GM20431 (cell line): ENCODE measurements at regions not wholly inside any gene's neighbourhood (a gene's known extent, or its start where the extent isn't known, plus 50 kb on each side); places are given as distances from the start of the nearest gene placed in this dataset.

Experiments used
- in situ Hi-C: fragments of 300-500 bp; cut with MseI, MboI; formaldehyde crosslinking; loops from one replicate; pipeline ENCODE4 v1.15.0; 2020; ENCODE audit warnings: low sequenced_read_pairs; ENCODE audit not compliant: unreplicated experiment

DNA sequence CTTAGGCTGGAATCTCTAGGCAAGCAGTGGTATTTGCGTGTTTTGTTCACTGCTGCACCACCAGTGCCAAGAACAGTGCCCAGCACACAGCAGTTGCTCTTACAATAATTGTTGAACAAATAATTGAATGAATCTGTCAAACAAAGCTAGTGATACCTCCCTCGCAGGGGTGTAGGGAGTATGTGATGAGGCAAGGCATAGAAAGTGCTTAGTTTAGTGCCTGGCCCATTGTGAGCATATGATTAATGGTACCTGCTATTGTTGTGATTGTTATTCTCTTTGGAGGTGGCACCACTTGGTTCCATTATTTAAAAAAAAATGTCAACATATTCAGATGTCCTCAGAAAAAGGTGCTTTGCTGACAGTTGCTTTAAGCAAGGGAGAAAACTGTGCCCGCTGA is 210.1 kb upstream of the TBX3 start:
- in situ Hi-C loops: no loop called here

DNA sequence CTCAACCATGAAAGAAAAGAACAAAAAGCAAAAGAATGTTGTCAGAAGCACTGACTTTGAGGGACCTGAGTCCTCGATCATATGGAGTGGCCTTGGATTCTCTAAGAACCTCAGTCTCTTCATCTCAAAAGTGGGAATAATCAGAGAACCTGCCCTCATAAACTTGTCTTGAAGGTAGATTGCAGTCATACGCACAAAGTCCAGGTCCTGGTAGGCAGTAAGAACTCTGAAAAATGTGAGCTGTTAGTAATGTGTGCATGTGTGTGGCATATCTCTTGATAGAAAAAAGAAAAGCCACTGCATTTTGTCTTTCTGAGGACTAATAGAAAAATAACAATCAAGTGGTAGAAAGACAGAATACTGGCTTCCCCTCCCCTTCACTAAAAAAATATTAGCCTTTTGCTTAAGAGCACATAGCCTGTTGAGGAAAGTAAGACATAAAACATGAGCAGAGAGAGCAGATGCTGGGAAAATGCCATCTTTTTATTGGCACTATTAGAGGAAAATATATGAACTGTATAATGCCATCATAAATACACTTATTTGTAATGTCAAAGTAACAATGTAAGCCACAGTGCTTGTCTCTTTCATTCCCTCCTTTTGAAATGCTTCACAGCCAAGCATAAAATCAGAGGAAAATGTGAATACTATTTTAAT is 205.1 kb upstream of the TBX3 start:
- in situ Hi-C loops: no loop called here

DNA sequence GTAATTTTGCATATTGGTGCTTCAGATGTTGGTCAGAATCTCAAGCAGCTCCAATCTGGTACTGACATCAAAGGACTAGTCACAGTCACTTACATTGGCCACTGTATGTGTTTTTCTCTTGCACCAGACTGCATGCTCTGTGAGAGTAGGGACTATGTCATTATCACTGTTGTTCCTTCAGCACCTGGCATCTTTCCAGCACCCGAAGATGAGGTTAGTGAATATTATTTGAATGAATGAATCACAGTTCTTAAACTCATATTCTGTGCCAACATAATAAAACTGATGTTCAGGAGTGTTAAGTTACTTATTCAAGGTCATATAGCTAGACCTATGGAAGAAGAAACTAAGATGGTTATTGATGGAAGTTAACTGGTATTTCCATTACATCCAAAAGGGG is 204.5 kb upstream of the TBX3 start:
- in situ Hi-C loops: no loop called here

DNA sequence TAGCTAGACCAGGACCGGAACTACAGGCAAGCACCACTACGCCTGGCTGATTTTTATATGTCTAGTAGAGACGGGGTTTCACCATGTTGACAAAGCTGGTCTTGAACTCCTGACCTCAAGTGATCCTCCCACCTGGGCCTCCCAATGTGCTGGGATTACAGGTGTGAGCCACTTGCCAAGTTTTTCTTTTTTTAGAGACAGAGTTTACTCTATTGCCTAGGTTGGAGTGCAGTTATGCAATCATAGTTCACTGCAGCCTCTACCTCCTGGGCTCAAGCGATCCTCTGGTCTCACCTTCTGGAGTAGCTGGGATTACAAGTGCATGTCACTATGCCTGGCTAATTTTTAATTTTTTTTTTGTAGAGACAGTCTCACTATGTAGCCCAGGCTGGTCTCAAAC is 201.5 kb upstream of the TBX3 start:
- in situ Hi-C loops: no loop called here

DNA sequence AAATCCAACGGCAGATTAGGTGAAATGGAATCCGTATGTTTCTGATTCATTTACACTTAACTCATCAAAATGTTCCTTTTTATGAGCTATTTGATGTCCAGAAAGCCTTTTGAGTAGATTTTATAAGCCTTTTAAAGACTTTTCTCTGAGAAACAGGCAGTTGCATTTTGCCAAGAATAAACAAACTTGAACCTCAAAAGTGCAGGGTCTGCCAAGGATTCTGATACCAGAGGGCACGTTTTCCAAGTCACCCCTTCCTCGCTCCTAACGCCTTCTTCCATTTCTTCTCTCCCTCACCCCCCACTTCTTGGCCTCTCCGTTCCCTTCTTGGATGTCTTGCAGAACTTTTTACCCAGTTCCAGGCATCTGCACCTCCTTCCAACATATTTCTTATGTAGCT is 200.6 kb upstream of the TBX3 start:
- in situ Hi-C loops: no loop called here

DNA sequence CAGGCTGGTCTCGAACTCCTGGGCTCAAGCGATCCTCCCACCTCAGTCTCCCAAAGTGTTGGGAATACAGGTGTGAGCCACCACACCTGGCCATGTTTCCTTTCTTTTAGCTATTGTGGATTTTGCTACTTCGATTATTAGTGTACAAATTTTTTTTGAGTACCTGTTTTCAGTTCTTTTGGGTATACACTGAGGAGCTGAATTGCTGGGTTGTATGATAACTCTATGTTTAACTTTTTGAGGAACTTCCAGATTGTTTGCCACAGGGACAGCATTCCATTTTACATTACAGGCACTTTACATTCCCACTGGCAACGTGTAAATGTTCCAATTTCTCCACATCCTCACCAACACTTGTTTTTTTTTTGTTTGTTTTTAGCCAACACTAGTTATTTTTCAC is 198.1 kb upstream of the TBX3 start:
- in situ Hi-C loops: no loop called here

DNA sequence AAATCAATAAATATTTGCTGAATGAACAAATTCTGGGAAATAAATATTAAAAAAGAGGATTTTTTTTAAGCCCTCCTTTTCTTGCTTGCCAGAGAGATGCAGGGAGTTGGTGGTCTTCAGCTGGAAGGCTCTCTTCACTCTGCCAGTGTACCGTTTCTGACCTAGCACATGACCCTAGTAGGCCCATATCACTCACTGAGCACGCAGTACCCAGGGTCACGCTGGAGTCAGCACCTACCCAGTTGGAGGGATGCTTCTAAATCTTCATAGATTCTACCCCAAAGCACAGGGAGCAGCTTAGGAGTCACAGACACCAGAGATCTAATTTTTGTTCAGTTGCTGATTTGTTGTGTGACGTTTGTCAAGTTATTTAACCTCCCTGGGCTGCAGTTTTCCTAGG is 195.4 kb upstream of the TBX3 start:
- in situ Hi-C loops: no loop called here

DNA sequence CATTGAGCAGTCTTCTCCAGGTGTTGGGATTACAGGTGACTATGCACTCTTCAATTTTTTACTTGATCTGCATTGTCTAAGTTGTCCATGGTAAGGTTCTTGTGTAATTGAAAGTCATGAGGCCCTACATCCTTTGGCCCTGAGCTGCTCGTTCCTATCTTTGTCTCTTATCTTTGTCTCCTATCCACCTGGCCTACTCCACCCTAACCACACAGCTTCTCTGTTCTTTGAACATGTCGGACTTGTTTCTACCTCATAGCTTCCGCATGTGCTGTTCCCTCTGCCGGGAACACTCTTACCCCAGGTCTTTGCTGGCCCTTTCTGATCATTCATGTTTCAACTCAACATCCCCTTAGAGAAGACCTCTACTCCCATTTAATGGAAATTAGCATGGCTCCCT is 194.8 kb upstream of the TBX3 start:
- in situ Hi-C loops: no loop called here

DNA sequence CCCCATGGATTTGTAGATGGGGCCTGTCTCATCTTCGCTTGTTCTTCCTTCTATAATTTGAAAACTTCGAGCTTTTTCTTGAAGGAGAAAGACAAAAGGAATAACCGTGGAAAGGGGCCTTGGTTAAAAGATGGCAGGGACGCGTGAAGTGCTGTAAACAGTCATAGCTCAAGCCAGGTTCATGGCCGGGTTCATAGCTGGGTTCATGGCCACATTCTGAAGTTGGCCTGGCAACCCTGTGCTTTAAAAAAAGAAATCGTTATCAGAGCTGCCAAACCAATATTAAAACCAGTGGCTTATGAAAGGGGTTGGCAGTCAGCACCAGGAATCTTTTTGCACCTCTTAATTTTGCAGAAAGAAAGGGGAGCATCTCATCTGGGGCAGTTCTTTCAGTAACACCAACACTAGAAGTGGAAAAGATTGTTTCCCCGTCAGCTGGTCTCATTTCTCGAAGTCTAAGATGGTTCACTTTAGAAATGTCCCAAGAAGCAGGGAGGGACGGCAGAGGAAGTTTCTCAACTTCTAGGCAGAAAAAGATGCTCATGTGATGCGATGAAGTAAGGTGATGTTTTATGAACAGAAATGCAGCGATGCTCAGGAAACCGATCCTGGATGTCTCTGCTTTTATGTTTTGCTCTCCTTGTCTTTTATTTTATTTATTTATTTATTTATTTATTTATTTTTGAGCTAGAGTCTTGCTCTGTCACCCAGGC is 193.1 kb upstream of the TBX3 start:
- in situ Hi-C loops: no loop called here

DNA sequence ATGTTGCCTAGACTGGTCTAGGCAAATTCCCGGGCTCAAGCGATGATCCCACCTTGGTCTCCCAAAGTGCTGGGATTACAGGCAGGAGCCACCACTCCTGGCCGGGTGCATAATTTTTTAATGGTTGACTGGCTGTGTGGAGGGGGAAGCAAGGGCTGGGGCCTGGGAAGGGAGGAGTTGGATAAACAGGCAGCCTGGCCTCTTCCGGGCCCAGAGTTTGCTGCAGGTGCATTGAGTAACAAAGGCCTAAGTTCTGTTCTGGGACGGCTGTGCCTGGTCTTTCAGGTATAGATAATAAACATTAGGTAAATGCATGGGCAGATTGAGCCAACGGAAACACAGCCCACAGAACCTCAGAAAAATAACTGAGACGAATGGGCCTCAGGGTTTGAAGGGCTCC is 191.3 kb upstream of the TBX3 start:
- in situ Hi-C loops: no loop called here

DNA sequence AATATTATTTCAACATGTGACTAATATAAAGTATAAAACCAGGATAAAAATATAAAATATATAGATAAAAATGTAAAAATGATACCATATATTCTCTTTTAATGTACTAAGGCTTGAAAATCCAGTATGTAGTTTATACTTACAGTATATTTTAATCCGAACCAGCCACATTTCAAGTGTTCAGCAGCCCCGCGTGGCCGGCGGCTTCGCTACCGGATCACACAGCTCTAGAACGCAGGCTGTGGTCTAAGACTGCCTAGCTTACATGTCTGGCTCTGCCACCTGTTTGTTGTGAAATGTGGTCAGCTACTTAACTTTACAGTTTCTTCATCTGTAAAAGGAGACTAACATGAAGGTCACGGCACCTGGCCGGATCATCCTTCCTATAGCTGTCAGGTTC is 189.7 kb upstream of the TBX3 start:
- in situ Hi-C loops: no loop called here

DNA sequence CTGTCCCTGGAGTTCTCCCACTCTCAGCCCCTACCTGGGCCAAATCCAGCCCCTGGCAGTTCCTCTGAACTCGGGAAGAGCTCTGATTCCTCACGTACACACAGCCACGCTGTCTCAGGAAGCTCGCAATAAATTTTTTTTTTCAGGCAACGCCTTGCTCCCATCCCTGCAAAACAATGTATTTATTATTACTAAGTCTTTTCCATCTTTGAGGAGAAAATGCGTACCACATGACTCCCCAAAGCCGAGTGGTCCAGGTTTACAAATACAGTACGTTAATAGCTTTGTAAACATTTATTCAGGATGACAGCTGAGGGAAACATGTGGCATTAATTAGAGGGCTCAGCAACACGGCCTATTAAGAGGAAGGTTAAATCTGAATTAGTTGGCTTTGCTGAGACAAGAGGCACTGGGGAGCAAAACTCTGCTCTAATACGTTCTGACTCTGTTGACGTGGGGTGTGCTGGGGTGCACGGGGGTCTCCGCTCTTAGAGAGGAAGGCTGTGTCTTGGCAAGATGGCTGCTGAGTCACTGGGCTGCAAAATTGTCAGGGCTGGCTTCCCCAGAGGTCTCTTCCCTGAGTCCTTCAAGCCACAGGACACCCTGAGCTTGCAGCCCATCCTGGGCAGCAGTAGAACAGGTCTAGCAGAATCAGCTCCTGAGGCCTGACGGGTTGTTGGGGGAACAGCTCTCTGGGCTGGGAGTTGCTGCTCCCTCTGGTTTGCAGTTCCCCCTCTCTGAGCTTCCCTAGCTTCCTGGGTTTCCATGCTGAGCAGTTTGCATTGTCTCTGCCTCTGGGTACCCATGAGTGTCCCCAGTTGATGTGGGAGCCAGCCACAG is 185.2 kb upstream of the TBX3 start:
- in situ Hi-C loops: no loop called here

DNA sequence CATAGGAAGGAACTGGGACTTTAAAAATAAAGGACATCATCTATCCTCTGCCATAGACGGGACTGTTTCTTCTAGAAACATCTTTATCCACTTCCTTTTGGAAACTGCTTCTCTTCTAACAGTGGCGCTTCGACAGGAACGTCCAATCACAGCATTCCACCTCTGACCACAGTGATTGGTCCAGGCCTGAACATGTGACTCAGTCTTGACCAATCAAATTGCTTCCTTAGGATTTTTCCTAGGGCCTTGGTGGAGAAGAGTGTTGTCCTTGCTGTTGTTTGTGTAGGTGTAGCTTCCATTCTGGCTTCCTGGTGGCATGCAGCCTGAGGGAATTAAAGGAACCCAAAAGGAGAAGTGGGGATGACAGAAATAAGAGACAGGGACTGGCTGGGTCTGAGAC is 182.4 kb upstream of the TBX3 start:
- in situ Hi-C loops: no loop called here

DNA sequence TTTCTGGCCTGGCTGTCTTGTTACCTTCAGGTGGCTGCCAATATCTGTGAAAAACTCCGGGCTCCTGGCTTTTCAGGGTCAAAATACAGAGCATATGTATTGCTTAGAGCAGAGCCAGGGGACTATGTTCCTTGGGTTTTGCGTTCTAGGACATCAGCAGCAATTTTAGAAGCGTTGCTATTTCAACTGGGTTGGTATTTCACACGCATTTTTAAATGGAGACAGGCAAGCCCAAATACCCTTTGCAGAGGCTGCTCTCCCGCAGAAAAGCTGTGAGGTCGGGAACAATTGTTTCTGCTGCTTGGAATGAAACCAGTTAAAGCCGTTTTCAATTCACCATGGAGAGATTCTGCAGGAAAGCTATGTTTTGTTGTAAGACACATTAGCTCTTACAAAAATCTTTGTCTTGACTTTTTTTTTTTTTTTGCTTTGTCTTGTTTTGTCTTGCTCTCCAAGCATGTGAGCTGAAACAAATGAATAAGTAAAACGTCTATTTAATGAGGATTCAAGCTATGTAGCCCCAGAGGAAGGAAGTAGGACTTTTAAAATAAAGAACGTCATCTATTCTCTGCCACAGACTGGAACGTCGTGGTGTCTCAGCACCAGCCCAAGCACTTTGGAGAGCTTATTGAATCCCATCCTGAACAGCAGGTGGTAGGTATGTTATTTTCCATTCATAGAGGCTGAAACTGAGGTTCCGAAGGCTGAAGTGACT is 181.0 kb upstream of the TBX3 start:
- in situ Hi-C loops: no loop called here

DNA sequence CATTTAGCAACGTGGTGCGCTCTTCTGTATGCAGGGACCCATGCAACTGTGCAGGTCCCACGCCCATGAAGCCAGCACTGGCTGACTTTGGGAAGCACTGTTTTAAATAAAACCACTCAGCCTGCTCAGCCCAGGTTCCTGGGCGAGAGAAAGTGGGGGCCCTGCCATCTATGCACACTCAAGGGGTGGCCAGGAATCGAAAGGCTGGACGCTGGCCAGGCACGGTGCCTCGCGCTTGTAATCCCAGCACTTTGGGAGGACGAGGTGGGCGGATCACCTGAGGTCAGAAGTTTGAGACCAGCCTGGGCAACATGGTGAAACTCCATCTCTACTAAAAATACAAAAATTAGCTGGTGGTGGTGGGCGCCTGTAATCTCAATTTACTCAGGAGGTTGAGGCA is 179.9 kb upstream of the TBX3 start:
- in situ Hi-C loops: no loop called here

DNA sequence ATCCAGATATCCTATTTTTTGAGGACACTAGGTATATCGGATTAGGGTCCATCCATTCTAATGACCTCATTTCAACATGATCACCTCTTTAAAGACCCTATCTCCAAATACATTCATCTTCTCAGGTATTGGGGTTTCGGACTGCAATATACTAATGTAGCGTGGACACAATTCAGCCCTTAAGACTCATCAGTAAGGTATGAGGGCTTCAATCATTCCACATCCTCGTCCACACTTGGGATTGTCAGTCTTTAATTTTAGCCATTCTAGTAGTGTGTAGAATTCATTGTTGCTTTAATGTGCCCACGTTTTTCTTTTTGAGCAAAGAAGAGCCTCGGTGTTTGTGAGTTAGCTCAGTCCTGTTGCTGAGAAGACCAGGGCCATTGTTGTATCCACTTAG is 177.0 kb upstream of the TBX3 start:
- in situ Hi-C loops: no loop called here

DNA sequence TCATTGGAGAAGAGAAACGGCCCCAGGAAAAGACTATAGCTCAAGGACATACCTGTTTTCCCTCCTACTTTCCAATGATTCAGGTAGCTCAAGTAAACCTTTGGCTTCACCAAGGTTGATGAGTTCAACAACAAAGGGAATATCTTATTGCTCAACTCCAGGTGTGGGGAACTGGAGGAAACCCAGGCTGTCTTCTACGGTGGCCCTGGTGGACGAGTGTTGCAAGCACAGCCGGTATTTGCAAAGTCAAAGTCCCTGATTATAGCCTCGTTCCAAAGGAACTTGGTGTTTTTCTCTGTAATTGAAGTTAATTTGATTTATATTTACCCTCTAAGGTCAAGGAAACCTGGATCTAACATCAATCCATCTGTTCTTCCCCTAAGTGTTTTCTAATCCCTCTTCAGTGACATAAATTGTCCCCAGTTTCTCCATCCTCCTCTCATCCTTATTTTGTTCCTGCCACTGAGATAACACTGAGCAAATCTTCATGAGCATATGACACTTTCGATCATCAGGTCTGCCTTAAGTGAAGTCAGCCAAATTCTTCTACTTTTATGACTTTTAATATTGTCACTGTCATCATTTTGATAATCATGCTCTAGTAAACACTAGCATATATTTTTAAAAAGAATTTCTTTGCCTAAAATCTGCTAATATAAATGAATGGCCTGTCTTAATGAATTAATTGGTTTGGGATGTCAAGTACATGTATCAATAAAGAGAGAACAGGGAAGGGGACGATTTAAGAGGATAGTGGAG is 174.6 kb upstream of the TBX3 start:
- in situ Hi-C loops: no loop called here

DNA sequence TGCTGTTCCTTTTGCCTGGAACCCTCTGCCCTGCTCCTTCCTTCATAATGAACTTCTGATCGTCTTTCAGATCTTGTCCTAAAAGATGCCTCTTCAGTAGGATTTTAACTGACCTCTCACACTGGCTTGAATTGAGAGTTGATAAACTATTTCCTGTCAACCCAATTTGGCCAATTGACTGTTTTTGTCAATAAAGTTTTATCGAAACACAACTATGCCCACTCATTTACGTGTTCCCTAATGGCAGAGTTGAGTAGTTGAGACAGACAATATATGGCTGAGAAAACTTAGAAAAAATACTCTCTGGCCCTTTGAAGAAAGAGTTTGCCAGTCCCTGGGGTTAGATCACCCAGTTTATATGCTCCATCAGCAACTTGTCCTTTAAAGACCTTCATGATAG is 171.7 kb upstream of the TBX3 start:
- in situ Hi-C loops: no loop called here

DNA sequence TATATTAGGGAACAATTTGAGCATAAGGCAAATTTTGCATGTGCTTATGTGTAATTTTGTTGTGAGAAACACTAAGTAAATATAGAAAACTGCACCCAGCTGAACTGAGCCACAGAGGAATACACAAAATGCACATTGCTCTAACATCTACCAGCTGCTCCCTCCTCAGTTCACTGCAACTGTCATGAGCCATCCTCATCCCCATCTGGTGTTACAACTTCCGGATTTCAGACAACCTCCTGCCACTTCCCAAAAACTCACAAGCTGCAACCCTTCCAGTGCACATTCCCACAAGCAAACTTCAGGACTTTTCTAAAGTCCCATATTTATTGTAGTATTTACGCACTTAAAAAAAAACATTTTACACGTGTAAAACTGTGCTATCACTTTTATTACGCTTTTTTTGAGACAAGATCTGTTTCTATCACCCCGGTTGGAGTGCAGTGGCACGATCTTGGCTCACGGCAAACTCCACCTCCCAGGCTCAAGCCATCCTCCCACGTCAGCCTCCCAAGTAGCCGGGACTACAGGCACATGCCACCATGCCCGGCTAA is 169.1 kb upstream of the TBX3 start:
- in situ Hi-C loops: no loop called here

DNA sequence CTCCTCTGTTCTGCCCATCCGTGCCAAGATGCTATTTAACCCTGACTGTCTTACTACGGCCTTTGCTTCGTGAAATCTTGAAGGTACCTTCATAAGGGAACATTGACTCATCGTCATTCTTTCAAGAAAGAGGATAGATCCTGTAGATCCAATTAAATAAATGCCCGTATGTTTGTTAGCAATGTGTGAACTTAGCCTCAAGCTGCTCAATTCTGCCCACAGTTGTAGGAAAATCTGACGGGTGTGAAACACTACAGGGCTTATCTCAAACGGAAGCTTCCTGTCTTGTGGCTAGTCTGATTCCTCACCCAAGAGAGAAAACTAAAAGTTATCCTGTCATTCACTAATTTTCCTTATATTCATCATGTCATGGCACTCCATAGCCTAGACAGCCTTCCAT is 168.0 kb upstream of the TBX3 start:
- in situ Hi-C loops: no loop called here
